Stimulated activated naive B cell treated with anti-CD40 and anti-IgM and Interleukin-4, amounts not matched to agents 10 μg/mL and 1 μg/mL and 100 μg/mL, for 72 hours (primary cell): ENCODE measurements at regions not wholly inside any gene's neighbourhood (a gene's known extent, or its start where the extent isn't known, plus 50 kb on each side); places are given as distances from the start of the nearest gene placed in this dataset.
A peak's percentile ranks its signal among the peaks of the same experiment; 100 is the strongest.

Source experiments
- ATAC-seq, 2 donors: fragments of 150-1000 bp; cut with Tn5 transposase; replicated peaks; 2 replicates each; pipeline ENCODE4 v1.10.0; 2021; ENCODE audit warnings: moderate library complexity in 1 of 2
- DNase-seq: peaks from one replicate; pipeline ENCODE4 v3.0.0; 2021
- H3K27ac Mint-ChIP-seq: one replicate; pipeline ENCODE4 v1.8.0; 2022; ENCODE audit warnings: mild to moderate bottlenecking, mixed read lengths
- H3K27me3 Mint-ChIP-seq, 2 donors: one replicate each; pipeline ENCODE4 v1.8.0; 2022; ENCODE audit warnings: mixed read lengths in 2 of 2
- H3K36me3 Mint-ChIP-seq, 2 donors: one replicate each; pipeline ENCODE4 v1.8.0; 2022; ENCODE audit warnings: mixed read lengths in 2 of 2, mild to moderate bottlenecking in 1 of 2
- H3K4me1 Mint-ChIP-seq, 2 donors: one replicate each; pipeline ENCODE4 v1.8.0; 2022; ENCODE audit warnings: mixed read lengths in 2 of 2, mild to moderate bottlenecking in 1 of 2
- H3K4me3 Mint-ChIP-seq, 2 donors: one replicate each; pipeline ENCODE4 v1.8.0; 2022; ENCODE audit warnings: mild to moderate bottlenecking in 2 of 2, mixed read lengths in 2 of 2, moderate library complexity in 1 of 2
- H3K9me3 Mint-ChIP-seq, 2 donors: one replicate each; pipeline ENCODE4 v1.8.0; 2022; ENCODE audit warnings: mixed read lengths in 2 of 2, mild to moderate bottlenecking in 1 of 2

DNA sequence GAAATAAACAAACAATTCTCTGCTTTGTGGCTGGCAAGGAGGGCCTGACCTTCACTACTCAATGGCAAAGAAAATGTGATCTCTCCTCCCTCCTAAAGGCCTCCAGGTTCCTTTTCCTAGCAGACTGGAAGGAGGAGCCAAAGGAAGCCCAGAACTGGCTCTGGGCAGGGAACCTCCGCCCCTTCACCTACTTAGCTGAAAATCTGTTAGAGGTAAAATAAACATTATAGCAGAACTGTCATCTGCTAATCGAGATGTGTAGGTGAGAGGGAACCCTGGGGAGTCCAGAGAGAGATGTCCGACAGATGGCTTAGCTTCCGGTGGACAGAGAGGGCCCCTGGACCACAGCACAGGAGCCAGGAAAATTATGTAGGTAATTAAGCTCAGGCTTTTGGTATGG lies 75.2 kb upstream of the KCNA3 start:
- Mint-ChIP-seq H3K36me3 (peaks cover 0 to 1% of the 10 kb centered on the region in 2 donors), H3K27me3 (peaks cover 27 to 46% of the 10 kb centered on the region in 2 donors), H3K9me3 (peaks cover 0 to under 1% of the 10 kb centered on the region in 2 donors), H3K4me3 (no peak overlapping the region), H3K27ac (no peak overlapping the region), H3K4me1 (peaks cover 4 to 6% of the 10 kb centered on the region in 2 donors)
- ATAC-seq (no peak), DNase-seq (no peak)

DNA sequence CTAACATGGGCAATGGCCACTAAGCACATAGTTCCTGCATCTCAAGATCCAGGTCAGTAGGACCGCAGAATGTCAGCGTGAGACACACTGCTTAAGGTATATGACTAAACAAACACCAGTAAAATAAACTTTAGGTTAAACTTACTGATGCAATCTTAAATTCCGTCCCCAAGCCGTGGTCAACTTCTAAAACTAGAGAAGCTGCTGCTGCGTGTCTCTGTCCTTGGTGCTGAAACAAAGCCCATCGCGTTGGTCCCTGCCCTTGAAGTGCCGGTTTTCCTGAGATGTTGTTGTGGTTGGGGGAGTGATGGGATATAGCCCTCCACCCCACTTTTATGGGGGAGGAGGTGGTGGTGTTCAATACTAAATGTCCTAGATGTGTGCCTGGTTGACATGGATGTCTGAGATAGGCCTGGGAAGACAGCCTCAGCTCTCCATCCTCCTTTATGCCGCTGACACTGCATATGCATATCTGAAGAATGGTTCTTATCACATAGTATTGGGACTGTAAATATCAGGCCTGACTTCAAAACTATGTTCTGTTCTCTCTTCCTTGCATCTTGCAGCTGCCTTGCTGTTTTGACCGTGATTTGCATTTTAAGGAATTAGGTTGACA lies 72.0 kb upstream of the KCNA3 start:
- peaks cover 2 to 7% of the 10 kb centered on the region in 2 donors for H3K4me1 Mint-ChIP-seq
- H3K36me3 Mint-ChIP-seq: peaks cover 0 to 1% of the 10 kb centered on the region in 2 donors
- no peak overlapping the region for H3K4me3 Mint-ChIP-seq
- ATAC-seq: no peak
- no peak overlapping the region for H3K27ac Mint-ChIP-seq
- H3K27me3 Mint-ChIP-seq: peaks cover 36 to 50% of the 10 kb centered on the region in 2 donors
- H3K9me3 Mint-ChIP-seq: peaks cover 0 to 2% of the 10 kb centered on the region in 2 donors
- no peak for DNase-seq

DNA sequence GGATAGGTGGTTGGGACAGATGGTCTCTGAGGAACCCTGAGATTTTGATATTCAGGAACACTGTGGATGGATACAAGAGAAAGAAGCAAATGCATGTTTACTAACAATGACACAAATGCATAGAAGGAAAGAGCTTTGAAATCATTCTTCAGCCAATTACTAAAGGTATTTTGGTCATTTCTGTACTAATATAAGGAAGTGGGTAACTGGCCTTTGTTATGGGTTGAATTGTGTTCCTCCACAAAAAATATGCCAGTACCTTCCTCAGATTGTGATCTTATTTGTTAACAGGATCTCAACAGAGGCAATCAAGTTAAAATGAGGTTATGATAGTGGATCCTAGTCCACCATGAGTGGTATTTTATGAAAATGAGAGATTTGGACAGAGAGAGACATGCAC lies 68.7 kb upstream of the KCNA3 start:
- Mint-ChIP-seq H3K36me3 (peaks cover 0 to 1% of the 10 kb centered on the region in 2 donors), H3K27ac (no peak overlapping the region), H3K4me1 (peaks cover 2 to 7% of the 10 kb centered on the region in 2 donors), H3K9me3 (peaks cover 0 to 2% of the 10 kb centered on the region in 2 donors), H3K4me3 (no peak overlapping the region), H3K27me3 (peaks cover 30 to 36% of the 10 kb centered on the region in 2 donors)
- no peak for DNase-seq
- ATAC-seq: peak in 1 of 2 donors; percentile 42

DNA sequence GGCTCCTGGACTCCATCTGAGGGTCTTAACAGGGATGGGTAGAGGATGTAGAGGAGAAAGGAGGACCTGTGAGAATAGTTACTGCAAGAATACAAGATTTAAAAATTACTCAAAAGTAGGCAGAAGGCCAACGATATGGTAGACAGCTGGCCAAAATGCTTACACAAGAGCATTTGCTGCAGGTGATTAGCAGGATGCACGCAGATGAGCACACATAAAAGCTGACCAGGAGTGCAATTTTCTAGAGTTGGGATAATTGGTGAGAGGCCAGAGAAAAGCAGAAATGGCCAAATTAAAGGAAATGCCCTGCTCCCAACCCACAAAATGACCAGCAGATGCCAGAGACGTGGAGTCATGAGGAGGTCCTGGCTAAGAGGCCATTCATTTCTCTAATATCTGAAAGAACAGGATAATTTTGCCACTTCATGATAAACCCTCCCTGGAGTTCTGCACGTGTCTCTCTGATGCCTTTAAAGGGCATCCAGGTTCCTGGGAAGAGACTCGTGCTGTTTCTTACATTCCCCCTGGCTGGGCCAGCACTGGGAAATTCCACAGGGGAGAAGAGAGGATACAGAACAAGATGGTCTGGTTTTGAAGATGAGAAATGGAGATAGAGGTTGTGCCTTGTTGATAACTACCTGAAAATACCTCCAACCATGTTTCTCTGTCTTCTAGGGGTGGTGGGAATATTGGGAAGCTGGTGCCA lies 62.3 kb upstream of the KCNA3 start:
- ATAC-seq (no peak), DNase-seq (no peak)
- H3K36me3 Mint-ChIP-seq: no peaks in the 10 kb centered on the region
- no peak overlapping the region for H3K27ac Mint-ChIP-seq
- H3K4me1 Mint-ChIP-seq: no peaks in the 10 kb centered on the region
- no peaks in the 10 kb centered on the region for H3K9me3 Mint-ChIP-seq
- no peak overlapping the region for H3K4me3 Mint-ChIP-seq
- peaks cover 37 to 51% of the 10 kb centered on the region in 2 donors for H3K27me3 Mint-ChIP-seq

DNA sequence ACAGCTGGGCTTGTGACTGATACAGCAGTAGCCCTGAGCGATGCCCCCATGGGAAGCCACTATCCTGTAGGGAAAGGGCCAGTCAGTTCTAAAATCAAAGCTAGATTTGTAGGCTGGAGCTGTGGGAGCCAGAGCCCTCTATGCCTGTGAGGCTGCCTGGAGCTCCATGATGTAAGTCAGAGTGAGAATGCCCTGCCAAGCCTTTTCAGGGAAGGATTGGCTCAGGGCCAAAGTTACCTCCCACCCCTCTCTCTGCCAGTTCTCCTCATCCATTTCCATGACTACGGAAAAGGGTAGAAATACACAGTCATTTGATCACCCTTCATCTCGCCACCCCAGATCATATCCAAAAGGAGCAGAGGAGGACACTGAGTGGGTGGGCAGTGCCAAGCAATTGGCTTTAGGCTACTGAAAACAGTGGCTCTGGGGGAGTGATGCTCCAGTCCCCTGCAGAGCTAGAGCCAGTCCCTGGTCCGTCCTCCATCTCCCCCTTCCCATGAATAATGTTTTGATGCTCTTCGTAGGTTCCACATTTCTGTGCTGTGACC lies 59.5 kb upstream of the KCNA3 start:
- DNase-seq: no peak
- H3K36me3 Mint-ChIP-seq: no peaks in the 10 kb centered on the region
- no peak overlapping the region for H3K4me3 Mint-ChIP-seq
- no peak for ATAC-seq
- H3K9me3 Mint-ChIP-seq: no peaks in the 10 kb centered on the region
- peaks cover 31 to 43% of the 10 kb centered on the region in 2 donors for H3K27me3 Mint-ChIP-seq
- no peak overlapping the region for H3K27ac Mint-ChIP-seq
- H3K4me1 Mint-ChIP-seq: no peaks in the 10 kb centered on the region

DNA sequence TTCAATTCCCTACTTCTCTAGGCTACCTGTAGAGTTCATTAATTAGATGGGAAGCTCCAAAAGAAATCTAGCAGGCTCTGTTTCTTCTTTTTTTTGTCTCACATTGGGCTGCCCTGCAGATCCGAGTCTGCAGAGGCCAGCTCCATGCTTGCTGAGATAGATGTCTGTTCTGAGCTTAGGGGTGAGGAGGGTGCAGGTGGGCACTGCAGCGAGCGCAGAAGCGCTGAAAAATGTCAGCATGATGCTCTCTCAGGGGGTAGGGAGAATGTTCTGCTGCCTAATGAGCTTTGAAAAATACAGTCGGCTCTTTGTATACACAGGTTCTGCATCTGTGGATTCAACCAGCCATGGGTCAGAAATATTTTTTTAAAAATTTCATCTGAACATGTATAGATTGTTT lies 56.8 kb upstream of the KCNA3 start:
- no peak overlapping the region for H3K4me3 Mint-ChIP-seq
- peaks cover 24 to 31% of the 10 kb centered on the region in 2 donors for H3K27me3 Mint-ChIP-seq
- H3K4me1 Mint-ChIP-seq: peaks cover 13 to 20% of the 10 kb centered on the region in 2 donors
- ATAC-seq (no peak), DNase-seq (no peak)
- H3K27ac Mint-ChIP-seq: no peak overlapping the region
- H3K9me3 Mint-ChIP-seq: no peaks in the 10 kb centered on the region
- H3K36me3 Mint-ChIP-seq: no peaks in the 10 kb centered on the region

DNA sequence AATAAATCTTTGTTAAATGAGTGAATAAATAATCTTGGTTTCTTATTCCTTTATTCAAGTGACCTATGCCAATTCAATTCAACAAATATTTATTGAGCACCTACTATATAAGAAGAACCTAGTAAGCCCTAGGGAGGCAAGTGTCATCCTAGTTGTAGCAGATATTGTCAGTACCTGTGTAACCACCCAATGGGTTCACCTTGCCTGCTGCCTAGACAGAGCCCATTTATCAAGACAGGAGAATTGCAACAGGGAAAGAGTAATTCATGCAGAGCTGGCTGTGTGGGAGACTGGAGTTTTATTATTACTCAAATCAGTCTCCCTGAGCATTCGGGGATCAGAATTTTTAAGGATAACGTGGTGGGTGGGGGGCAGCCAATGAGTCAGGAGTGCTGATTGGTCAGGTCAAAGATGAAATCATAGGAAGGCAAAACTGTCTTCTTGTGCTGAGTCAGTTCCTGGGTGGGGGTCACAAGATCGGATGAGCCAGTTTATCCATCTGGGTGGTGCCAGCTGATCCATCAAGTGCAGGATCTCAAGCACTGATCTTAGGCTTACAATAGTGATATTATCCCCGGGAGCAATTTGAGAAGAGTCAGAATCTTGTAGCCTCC lies 53.8 kb upstream of the KCNA3 start:
- ATAC-seq: no peak
- Mint-ChIP-seq H3K27me3 (peaks cover 3 to 4% of the 10 kb centered on the region in 2 donors), H3K27ac (no peak overlapping the region), H3K9me3 (no peaks in the 10 kb centered on the region), H3K4me1 (peaks cover 20 to 28% of the 10 kb centered on the region in 2 donors), H3K36me3 (no peaks in the 10 kb centered on the region), H3K4me3 (no peak overlapping the region)
- DNase-seq: no peak

DNA sequence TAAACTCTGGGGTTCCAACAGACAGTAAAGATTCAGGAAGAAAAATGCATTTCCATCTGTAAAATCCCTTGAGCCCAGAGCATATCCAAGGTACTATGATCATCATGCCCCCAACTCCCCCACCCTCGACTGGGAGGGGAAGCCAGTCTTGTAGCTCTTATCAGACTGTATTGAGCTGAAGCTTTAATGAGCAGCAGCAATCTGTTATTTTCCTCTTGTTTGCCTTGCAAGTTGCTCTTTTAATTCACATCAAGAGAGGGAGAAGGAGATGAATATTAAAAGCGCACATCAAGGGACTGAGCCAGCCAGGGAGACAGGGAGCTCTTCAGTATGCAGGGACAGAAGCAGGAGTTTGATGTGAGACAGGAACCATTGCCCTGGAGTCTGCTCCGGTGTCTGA lies 52.5 kb upstream of the KCNA3 start:
- no peaks in the 10 kb centered on the region for H3K27me3 Mint-ChIP-seq
- DNase-seq: no peak
- no peaks in the 10 kb centered on the region for H3K36me3 Mint-ChIP-seq
- peak overlapping the region; percentile 55 to 63 for H3K4me3 Mint-ChIP-seq
- peaks cover 20 to 28% of the 10 kb centered on the region in 2 donors for H3K4me1 Mint-ChIP-seq
- no peaks in the 10 kb centered on the region for H3K9me3 Mint-ChIP-seq
- peak overlapping the region; percentile 2 for H3K27ac Mint-ChIP-seq
- ATAC-seq: peak; percentile 10 to 20

DNA sequence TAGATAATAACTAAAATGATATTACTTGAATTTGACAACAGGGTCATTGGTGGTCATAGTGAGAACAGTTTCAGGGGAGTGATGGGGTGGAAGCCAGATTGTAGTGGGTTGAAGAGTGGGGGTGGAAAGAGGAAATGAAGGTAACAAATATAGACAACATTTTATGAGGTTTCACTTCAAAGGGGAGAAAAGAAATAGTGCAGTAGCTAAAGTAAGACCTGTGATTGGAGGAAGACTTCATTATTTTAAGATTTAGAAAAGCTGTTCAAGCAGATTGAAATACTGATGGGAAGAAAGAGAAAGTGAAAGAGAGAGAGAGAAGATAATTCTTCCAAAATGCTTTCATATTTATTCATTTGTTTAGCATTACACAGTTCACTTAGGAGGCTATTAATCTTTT lies 52.0 kb upstream of the KCNA3 start:
- Mint-ChIP-seq H3K9me3 (no peaks in the 10 kb centered on the region), H3K36me3 (no peaks in the 10 kb centered on the region), H3K4me3 (peak overlapping the region; percentile 55 to 63), H3K27ac (peak overlapping the region; percentile 32), H3K27me3 (no peaks in the 10 kb centered on the region), H3K4me1 (peaks cover 20 to 28% of the 10 kb centered on the region in 2 donors)
- DNase-seq (peak; percentile 11), ATAC-seq (peak; percentile 95 to 98)
